Spleen (tissue), 11 donors: ENCODE measurements at regions not wholly inside any gene's neighbourhood (a gene's known extent, or its start where the extent isn't known, plus 50 kb on each side); places are given as distances from the start of the nearest gene placed in this dataset.
"Not testable (repeated sequence)": the region's sequence is repeated elsewhere in the genome, so short reads cannot be mapped to it uniquely, and the experiment has no call there.

Experiments
- DNase-seq: peaks from one replicate; pipeline ENCODE4 v3.0.0-alpha.2; 2020
- H3K27ac ChIP-seq, 8 donors: fragments of 200-600 bp; sonication (generic) in 7 of 8; 1 replicate in 4 of 8; 2 replicates in 4 of 8; pipeline versions ENCODE4 v1.5.0 to v1.8.0; 2016 to 2021; ENCODE audit warnings: inconsistent platforms in 4 of 8, mild to moderate bottlenecking in 4 of 8, moderate library complexity in 1 of 8
- H3K27me3 ChIP-seq, 7 donors: fragments of 200-600 bp; sonication (generic) in 6 of 7; replicated peaks in 1 of 7; 1 replicate in 4 of 7; 2 replicates in 3 of 7; pipeline versions ENCODE4 v1.5.0 to v1.8.0; 2016 to 2021; ENCODE audit warnings: inconsistent platforms in 3 of 7, mild to moderate bottlenecking in 1 of 7
- H3K36me3 ChIP-seq, 6 donors: fragments of 200-600 bp; sonication (generic) in 5 of 6; 1 replicate in 4 of 6; 2 replicates in 2 of 6; pipeline versions ENCODE4 v1.5.0 to v1.8.0; 2016 to 2021; ENCODE audit warnings: inconsistent platforms in 2 of 6
- H3K4me1 ChIP-seq, 6 donors: fragments of 200-600 bp; sonication (generic) in 5 of 6; 1 replicate in 3 of 6; 2 replicates in 3 of 6; pipeline versions ENCODE4 v1.5.0 to v1.8.0; 2016 to 2021; ENCODE audit warnings: inconsistent platforms in 3 of 6
- H3K4me3 ChIP-seq, 8 donors: fragments of 200-600 bp; sonication (generic) in 7 of 8; 1 replicate in 4 of 8; 2 replicates in 4 of 8; pipeline versions ENCODE4 v1.5.0 to v1.8.0; 2016 to 2021; ENCODE audit warnings: inconsistent platforms in 4 of 8, mild to moderate bottlenecking in 4 of 8, moderate library complexity in 2 of 8
- H3K9me3 ChIP-seq, 8 donors: fragments of 200-600 bp; sonication (generic) in 7 of 8; 1 replicate in 4 of 8; 2 replicates in 4 of 8; pipeline versions ENCODE4 v1.5.0 to v1.8.0; 2016 to 2021; ENCODE audit warnings: inconsistent platforms in 4 of 8
- CTCF ChIP-seq, 11 experiments: fragments of 200-600 bp in 7 of 11; fragments of 450-650 bp in 4 of 11; sonication (generic) in 4 of 11; IDR thresholded peaks in 8 of 11; conservative IDR thresholded peaks in 3 of 11; 1 replicate in 7 of 11; 2 replicates in 4 of 11; pipeline versions ENCODE4 v1.4.0 to v1.8.0; 2016 to 2021; ENCODE audit warnings: antibody characterized with exemption in 11 of 11, inconsistent platforms in 4 of 11, mild to moderate bottlenecking in 1 of 11
- POLR2AphosphoS5 ChIP-seq, 3 donors: sonication (generic); formaldehyde crosslinking; IDR thresholded peaks; one replicate each; pipeline ENCODE4 v1.5.1; 2017; ENCODE audit warnings: antibody characterized with exemption in 3 of 3
- WGBS, 5 donors: extraction: QIAGEN DNeasy Blood & Tissue Kit in 3 of 5; methylation state at CpG; one replicate each; pipeline versions ENCODE4 v1.1.5 to v1.1.7; 2013 to 2018; 5-methylcytosine and 5-hydroxymethylcytosine counted together
- intact Hi-C: fragments of 100-400 bp; cut with DNase I; formaldehyde crosslinking; loops from one replicate; pipeline ENCODE4 v1.15.0; 2023; ENCODE audit warnings: low total_unique reads
- donor health status: healthy with polysubstance abuse.
- donor health status: DM: no; HTN: no; CAD: no; lungs with moderate emphysema.
- donor health status: DM: no; HTN: no; CAD: no.
- donor health status: Bipolar disorder and iron deficiency.
- donor health status: healthy.
- donor health status: DM: no; HTN: no; CAD: no.
- donor health status: DM: yes; HTN: yes; CAD: no.

GRCh38 chr15:34528055-34528754, 55.2 kb downstream of the GOLGA8B start:
- DNase-seq, H3K27me3 ChIP-seq, H3K9me3 ChIP-seq, H3K36me3 ChIP-seq, intact Hi-C loops, H3K4me3 ChIP-seq, H3K27ac ChIP-seq, H3K4me1 ChIP-seq: not testable (repeated sequence)
- no CpG with 5 or more reads among the region's 20 CpGs for WGBS, 5 donors

GRCh38 chr15:34527641-34528040, 55.8 kb downstream of the GOLGA8B start:
- H3K36me3 ChIP-seq, H3K27ac ChIP-seq, intact Hi-C loops, H3K4me3 ChIP-seq, H3K9me3 ChIP-seq, H3K4me1 ChIP-seq, DNase-seq, H3K27me3 ChIP-seq: not testable (repeated sequence)
- 86% methylated on average over 6 of the region's 13 CpGs; no CpG with 5 or more reads in 4 of the 5 donors for WGBS, 5 donors

GRCh38 chr15:34523849-34524248, 59.6 kb downstream of the GOLGA8B start:
- WGBS, 5 donors: 42 to 81% (median 63%) methylated on average over 3 to 10 of the region's 12 CpGs; no CpG with 5 or more reads in 1 of the 5 donors

GRCh38 chr15:34522601-34523000, 60.9 kb downstream of the GOLGA8B start:
- intact Hi-C loops, H3K4me1 ChIP-seq, H3K27me3 ChIP-seq, H3K4me3 ChIP-seq, H3K36me3 ChIP-seq, DNase-seq, H3K9me3 ChIP-seq, H3K27ac ChIP-seq: not testable (repeated sequence)
- 72 to 85% (median 79%) methylated on average over 6 to 8 of the region's 12 CpGs for WGBS, 5 donors

More at GRCh38 chr15:34523849-34524248, 59.6 kb downstream of the GOLGA8B start:
- H3K4me1 ChIP-seq, H3K27me3 ChIP-seq, H3K4me3 ChIP-seq, DNase-seq, H3K27ac ChIP-seq, intact Hi-C loops, H3K9me3 ChIP-seq, H3K36me3 ChIP-seq: not testable (repeated sequence)
- peak in 2 of 11 experiments; percentile 12 to 26 for TF ChIP-seq CTCF (IDR thresholded peaks at IDR 0.05 in 8 of 11, conservative IDR thresholded peaks at IDR 0.05 in 3 of 11)

GRCh38 chr15:34521802-34522485, 61.5 kb downstream of the GOLGA8B start:
- H3K27me3 ChIP-seq, H3K9me3 ChIP-seq, DNase-seq, H3K27ac ChIP-seq, H3K4me3 ChIP-seq, intact Hi-C loops, H3K4me1 ChIP-seq, H3K36me3 ChIP-seq: not testable (repeated sequence)
- WGBS, 5 donors: 63 to 100% (median 73%) methylated on average over 1 to 10 of the region's 10 CpGs

GRCh38 chr15:34520566-34520965, 62.9 kb downstream of the GOLGA8B start:
- no peaks in the 10 kb centered on the region for H3K4me1 ChIP-seq
- 76 to 90% (median 79%) methylated on average over 8 to 11 of the region's 11 CpGs for WGBS, 5 donors
- no peak overlapping the region for H3K4me3 ChIP-seq
- no peaks in the 10 kb centered on the region for H3K9me3 ChIP-seq
- TF ChIP-seq CTCF (IDR thresholded peaks at IDR 0.05 in 8 of 11, conservative IDR thresholded peaks at IDR 0.05 in 3 of 11) (no peak), POLR2AphosphoS5 (IDR thresholded peaks at IDR 0.05) (no peak)
- intact Hi-C loops: no loop called here
- no peaks in the 10 kb centered on the region for H3K36me3 ChIP-seq
- H3K27me3 ChIP-seq: peaks cover 0 to 15% (median 0%) of the 10 kb centered on the region in 7 donors
- no peak overlapping the region for H3K27ac ChIP-seq
- no peak for DNase-seq

- H3K36me3 ChIP-seq, intact Hi-C loops, H3K4me3 ChIP-seq, H3K27ac ChIP-seq, H3K9me3 ChIP-seq, H3K4me1 ChIP-seq, DNase-seq: not testable (repeated sequence)
- H3K27me3 ChIP-seq: peaks cover 0 to 19% (median 0%) of the 10 kb centered on the region in 7 donors
- 79 to 90% (median 88%) methylated on average over 7 of the region's 7 CpGs for WGBS, 5 donors
Measured at GRCh38 chr15:34520010-34520409, 63.4 kb downstream of the GOLGA8B start.
